ENCODE measurements at regions not wholly inside any gene's neighbourhood (a gene's known extent, or its start where the extent isn't known, plus 50 kb on each side); places are given as distances from the start of the nearest gene placed in this dataset.

DNA sequence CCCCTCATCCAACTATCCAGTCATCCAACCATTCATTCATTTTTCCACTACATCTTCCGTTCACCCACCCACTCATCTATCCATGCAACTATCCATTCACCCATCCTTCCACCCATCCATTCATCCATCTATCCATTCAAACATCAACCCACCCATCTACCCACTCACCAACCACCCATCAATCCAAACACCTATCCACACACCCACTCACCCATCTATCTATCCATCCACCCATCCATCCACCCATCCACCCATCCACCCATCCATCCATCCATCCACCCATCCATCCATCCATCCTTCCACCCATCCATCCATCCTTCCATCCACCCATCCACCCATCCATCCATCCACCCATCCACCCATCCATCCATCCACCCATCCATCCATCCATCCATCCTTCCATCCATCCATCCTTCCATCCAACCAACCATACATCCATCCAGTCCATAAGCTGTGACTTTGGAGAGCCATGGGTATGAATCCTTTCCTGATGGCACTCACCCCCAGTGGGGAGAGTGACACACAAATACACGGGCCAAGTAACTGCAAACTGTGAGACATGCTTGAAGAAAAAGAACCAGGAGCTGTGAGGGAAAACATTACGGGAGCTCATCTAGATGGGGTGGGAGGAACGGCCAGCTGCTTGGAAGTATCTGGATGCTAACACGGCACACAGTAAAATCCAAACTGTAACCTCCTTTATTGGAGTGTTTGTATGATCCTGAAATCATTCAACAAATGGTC lies 100.0 kb upstream of the TNRC6C start:
- no peak for TF ChIP-seq CTCF (IDR thresholded peaks at IDR 0.05)
- no peak for TF ChIP-seq POLR2A (IDR thresholded peaks at IDR 0.05)
